HL-60 (cell line): ENCODE measurements at regions not wholly inside any gene's neighbourhood (a gene's known extent, or its start where the extent isn't known, plus 50 kb on each side); places are given as distances from the start of the nearest gene placed in this dataset.

ENCODE experiments used
- CTCF ChIP-seq: IDR thresholded peaks from one replicate; pipeline ENCODE4 v1.5.1; 2011; ENCODE audit warnings: low read length, control low read depth, inconsistent platforms; ENCODE audit not compliant: insufficient read depth
- GABPA ChIP-seq: IDR thresholded peaks from 2 replicates; pipeline ENCODE4 v1.6.1; 2012; ENCODE audit warnings: low read depth
- POLR2AphosphoS5 ChIP-seq: IDR thresholded peaks from 2 replicates; pipeline ENCODE4 v1.6.1; 2012; ENCODE audit warnings: low read depth
- SPI1 ChIP-seq: IDR thresholded peaks from 2 replicates; pipeline ENCODE4 v1.6.1; 2012; ENCODE audit warnings: low read depth, mild to moderate bottlenecking, borderline replicate concordance
- TF ChIP-seq, protein P1 (sequence below): IDR thresholded peaks from 2 replicates; pipeline ENCODE4 v1.6.1; 2012; ENCODE audit warnings: low read depth; ENCODE audit not compliant: insufficient replicate concordance

DNA sequence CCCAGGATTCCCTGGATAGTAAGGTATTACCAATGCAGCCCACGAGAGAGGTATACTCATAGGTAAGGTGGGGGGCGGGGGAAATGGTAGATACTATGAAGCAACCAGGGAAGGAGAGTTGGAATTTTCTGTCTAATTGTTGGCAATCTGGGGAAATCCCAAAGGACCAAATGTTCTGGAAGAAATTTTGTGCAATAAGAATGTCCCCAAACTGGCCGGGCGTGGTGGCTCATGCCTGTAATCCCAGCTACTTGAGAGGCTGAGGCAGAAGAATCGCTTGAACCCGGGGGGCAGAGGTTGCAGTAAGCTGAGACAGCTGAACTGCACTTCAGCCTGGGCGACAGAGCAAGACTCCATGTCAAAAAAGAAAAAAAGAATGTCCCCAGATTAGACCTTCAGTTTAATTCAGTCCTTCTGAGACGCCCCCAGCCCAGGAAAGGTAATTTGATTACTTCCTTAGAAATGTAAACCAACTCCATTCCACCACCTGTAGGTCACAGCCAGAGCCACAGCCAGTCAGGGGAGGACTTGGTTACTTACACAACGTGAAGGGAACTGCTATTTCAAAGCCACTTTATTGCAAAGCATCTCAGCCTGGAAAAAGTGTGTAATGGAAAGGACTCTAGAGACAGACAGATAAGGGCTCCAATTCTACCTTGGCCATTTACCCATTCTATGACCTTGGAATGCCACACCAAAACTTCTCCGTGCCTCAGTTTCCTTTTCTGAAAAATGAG is 50.0 kb upstream of the KLF4 start:
- TF ChIP-seq CTCF = no peak
- TF ChIP-seq SPI1 = no peak
- TF ChIP-seq, protein P1, sequence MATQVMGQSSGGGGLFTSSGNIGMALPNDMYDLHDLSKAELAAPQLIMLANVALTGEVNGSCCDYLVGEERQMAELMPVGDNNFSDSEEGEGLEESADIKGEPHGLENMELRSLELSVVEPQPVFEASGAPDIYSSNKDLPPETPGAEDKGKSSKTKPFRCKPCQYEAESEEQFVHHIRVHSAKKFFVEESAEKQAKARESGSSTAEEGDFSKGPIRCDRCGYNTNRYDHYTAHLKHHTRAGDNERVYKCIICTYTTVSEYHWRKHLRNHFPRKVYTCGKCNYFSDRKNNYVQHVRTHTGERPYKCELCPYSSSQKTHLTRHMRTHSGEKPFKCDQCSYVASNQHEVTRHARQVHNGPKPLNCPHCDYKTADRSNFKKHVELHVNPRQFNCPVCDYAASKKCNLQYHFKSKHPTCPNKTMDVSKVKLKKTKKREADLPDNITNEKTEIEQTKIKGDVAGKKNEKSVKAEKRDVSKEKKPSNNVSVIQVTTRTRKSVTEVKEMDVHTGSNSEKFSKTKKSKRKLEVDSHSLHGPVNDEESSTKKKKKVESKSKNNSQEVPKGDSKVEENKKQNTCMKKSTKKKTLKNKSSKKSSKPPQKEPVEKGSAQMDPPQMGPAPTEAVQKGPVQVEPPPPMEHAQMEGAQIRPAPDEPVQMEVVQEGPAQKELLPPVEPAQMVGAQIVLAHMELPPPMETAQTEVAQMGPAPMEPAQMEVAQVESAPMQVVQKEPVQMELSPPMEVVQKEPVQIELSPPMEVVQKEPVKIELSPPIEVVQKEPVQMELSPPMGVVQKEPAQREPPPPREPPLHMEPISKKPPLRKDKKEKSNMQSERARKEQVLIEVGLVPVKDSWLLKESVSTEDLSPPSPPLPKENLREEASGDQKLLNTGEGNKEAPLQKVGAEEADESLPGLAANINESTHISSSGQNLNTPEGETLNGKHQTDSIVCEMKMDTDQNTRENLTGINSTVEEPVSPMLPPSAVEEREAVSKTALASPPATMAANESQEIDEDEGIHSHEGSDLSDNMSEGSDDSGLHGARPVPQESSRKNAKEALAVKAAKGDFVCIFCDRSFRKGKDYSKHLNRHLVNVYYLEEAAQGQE = no peak
- no peak for TF ChIP-seq POLR2AphosphoS5
- TF ChIP-seq GABPA = no peak
